ENCODE measurements at regions not wholly inside any gene's neighbourhood (a gene's known extent, or its start where the extent isn't known, plus 50 kb on each side); places are given as distances from the start of the nearest gene placed in this dataset.
A peak's percentile ranks its signal among the peaks of the same experiment; 100 is the strongest.

GRCh38 chr2:204249437-204249836 is 295.8 kb upstream of the PARD3B start:
- DNase-seq = no peak

- DNase-seq = no peak
These were observed 294.6 kb upstream of the PARD3B start for GRCh38 chr2:204250692-204251091.

- DNase-seq = no peak
These were observed 293.9 kb upstream of the PARD3B start for GRCh38 chr2:204251158-204251997.

- DNase-seq = no peak
These were observed 293.3 kb upstream of the PARD3B start for GRCh38 chr2:204251998-204252376.

GRCh38 chr2:204255071-204255470 is 290.2 kb upstream of the PARD3B start:
- DNase-seq = peak; percentile 54

GRCh38 chr2:204255526-204255925 is 289.7 kb upstream of the PARD3B start:
- DNase-seq = no peak

- DNase-seq = no peak
These were observed 287.5 kb upstream of the PARD3B start for GRCh38 chr2:204257781-204258180.

- DNase-seq = no peak
These were observed 286.4 kb upstream of the PARD3B start for GRCh38 chr2:204258890-204259289.

- peak; percentile 25 for DNase-seq
These were observed 285.0 kb upstream of the PARD3B start for GRCh38 chr2:204260162-204260877.

GRCh38 chr2:204260901-204261300 is 284.4 kb upstream of the PARD3B start:
- no peak for DNase-seq

- DNase-seq = no peak
These were observed 283.4 kb upstream of the PARD3B start for GRCh38 chr2:204261846-204262245.

- peak; percentile 14 for DNase-seq
These were observed 281.2 kb upstream of the PARD3B start for GRCh38 chr2:204264085-204264553.

GRCh38 chr2:204264621-204265140 is 280.6 kb upstream of the PARD3B start:
- peak; percentile 23 for DNase-seq

- DNase-seq = peak; percentile 55
These were observed 279.5 kb upstream of the PARD3B start for GRCh38 chr2:204265681-204266181.

- DNase-seq = no peak
These were observed 276.8 kb upstream of the PARD3B start for GRCh38 chr2:204268458-204268857.

- DNase-seq = no peak
These were observed 276.3 kb upstream of the PARD3B start for GRCh38 chr2:204268971-204269370.

GRCh38 chr2:204272089-204272488 is 273.2 kb upstream of the PARD3B start:
- DNase-seq = no peak

- DNase-seq = no peak
These were observed 272.5 kb upstream of the PARD3B start for GRCh38 chr2:204272610-204273287.

GRCh38 chr2:204274429-204274828 is 270.8 kb upstream of the PARD3B start:
- no peak for DNase-seq

GRCh38 chr2:204274991-204275390 is 270.3 kb upstream of the PARD3B start:
- no peak for DNase-seq

- DNase-seq = no peak
These were observed 268.0 kb upstream of the PARD3B start for GRCh38 chr2:204277226-204277625.

GRCh38 chr2:204278454-204278853 is 266.8 kb upstream of the PARD3B start:
- no peak for DNase-seq

- no peak for DNase-seq
These were observed 265.5 kb upstream of the PARD3B start for GRCh38 chr2:204279819-204280218.

Measured in NCI-H2107 (cell line).